WTC11 (cell line): ENCODE measurements at regions not wholly inside any gene's neighbourhood (a gene's known extent, or its start where the extent isn't known, plus 50 kb on each side); places are given as distances from the start of the nearest gene placed in this dataset.
"Not testable (repeated sequence)": the region's sequence is repeated elsewhere in the genome, so short reads cannot be mapped to it uniquely, and the experiment has no call there.

Source experiments
- ATAC-seq: fragments of 200-7000 bp; cut with Tn5 transposase; 2 replicates; pipeline ENCODE4 v1.10.0; 2021; ENCODE audit warnings: mild to moderate bottlenecking, moderate library complexity
- CTCF ChIA-PET: fragments of 300-600 bp; sonication (Branson Sonifier 250); formaldehyde crosslinking; loops from one replicate; lab custom pipeline; 2021; ENCODE audit warnings: antibody characterized with exemption; lab: Charles Lee
- POLR2A ChIA-PET: fragments of 350-600 bp; sonication (Branson Sonifier 250); formaldehyde crosslinking; loops from one replicate; lab custom pipeline; 2021; ENCODE audit warnings: antibody characterized with exemption; lab: Charles Lee
- DNase-seq: peaks from one replicate; pipeline ENCODE4 v3.0.0; 2021; ENCODE audit warnings: low spot score
- H3K27ac Mint-ChIP-seq: 2 replicates; pipeline ENCODE4 v1.8.0; 2021; ENCODE audit warnings: mixed read lengths
- H3K27me3 Mint-ChIP-seq: 2 replicates; pipeline ENCODE4 v1.8.0; 2021; ENCODE audit warnings: low read depth, mild to moderate bottlenecking, moderate library complexity, mixed read lengths
- H3K36me3 Mint-ChIP-seq: 2 replicates; pipeline ENCODE4 v1.8.0; 2021; ENCODE audit warnings: mixed read lengths
- H3K4me1 Mint-ChIP-seq: 2 replicates; pipeline ENCODE4 v1.8.0; 2022; ENCODE audit warnings: mixed read lengths
- H3K4me3 Mint-ChIP-seq: 2 replicates; pipeline ENCODE4 v1.8.0; 2021; ENCODE audit warnings: mild to moderate bottlenecking, moderate library complexity, mixed read lengths
- H3K9me3 Mint-ChIP-seq: 2 replicates; pipeline ENCODE4 v1.8.0; 2021; ENCODE audit warnings: mixed read lengths
- ATF1 ChIP-seq: sonication (generic); formaldehyde crosslinking; IDR thresholded peaks from 2 replicates; pipeline ENCODE4 v1.8.1; 2023; ENCODE audit warnings: mild to moderate bottlenecking, moderate library complexity, missing genetic modification reagents
- ATF2 ChIP-seq: sonication (generic); formaldehyde crosslinking; IDR thresholded peaks from 2 replicates; pipeline ENCODE4 v1.8.1; 2022; ENCODE audit warnings: low read depth, missing genetic modification reagents, borderline replicate concordance
- CREM ChIP-seq: sonication (generic); formaldehyde crosslinking; IDR thresholded peaks from 2 replicates; pipeline ENCODE4 v1.8.1; 2022; ENCODE audit warnings: mild to moderate bottlenecking, missing genetic modification reagents, moderate library complexity
- CTCF ChIP-seq: fragments of 200-600 bp; IDR thresholded peaks from 2 replicates; pipeline ENCODE4 v1.8.0; 2022; ENCODE audit warnings: antibody characterized with exemption
- E2F4 ChIP-seq: sonication (generic); formaldehyde crosslinking; IDR thresholded peaks from 2 replicates; pipeline ENCODE4 v1.8.1; 2022; ENCODE audit warnings: low read depth, mild to moderate bottlenecking, moderate library complexity, missing genetic modification reagents, borderline replicate concordance
- GRHL2 ChIP-seq: fragments of 250-450 bp; sonication (Bioruptor Pico); IDR thresholded peaks from 2 replicates; pipeline ENCODE4 v1.8.0; 2022; ENCODE audit warnings: mild to moderate bottlenecking, moderate library complexity; ENCODE audit not compliant: insufficient replicate concordance, severe bottlenecking
- HMGA2 ChIP-seq: fragments of 250-450 bp; sonication (Bioruptor Pico); IDR thresholded peaks from 2 replicates; pipeline ENCODE4 v1.4.0; 2021; ENCODE audit warnings: mild to moderate bottlenecking, moderate library complexity
- HMGXB4 ChIP-seq: sonication (generic); formaldehyde crosslinking; IDR thresholded peaks from 2 replicates; pipeline ENCODE4 v1.8.1; 2023; ENCODE audit warnings: mild to moderate bottlenecking, moderate library complexity, missing genetic modification reagents
- KAT7 ChIP-seq: sonication (generic); formaldehyde crosslinking; IDR thresholded peaks from 2 replicates; pipeline ENCODE4 v1.8.1; 2023; ENCODE audit warnings: missing genetic modification reagents, mild to moderate bottlenecking, borderline replicate concordance
- NFE2L1 ChIP-seq: sonication (generic); formaldehyde crosslinking; IDR thresholded peaks from 2 replicates; pipeline ENCODE4 v1.8.1; 2023; ENCODE audit warnings: missing genetic modification reagents
- NR2C2 ChIP-seq: sonication (generic); formaldehyde crosslinking; IDR thresholded peaks from 2 replicates; pipeline ENCODE4 v1.8.0; 2022; ENCODE audit warnings: mild to moderate bottlenecking, missing genetic modification reagents
- STAT6 ChIP-seq: sonication (generic); formaldehyde crosslinking; conservative IDR thresholded peaks from 2 replicates; pipeline ENCODE4 v1.8.1; 2023; ENCODE audit warnings: mild to moderate bottlenecking, low read depth, missing genetic modification reagents, moderate library complexity
- TCF7 ChIP-seq: sonication (generic); formaldehyde crosslinking; IDR thresholded peaks from 2 replicates; pipeline ENCODE4 v1.8.0; 2022; ENCODE audit warnings: mild to moderate bottlenecking, low read depth, missing genetic modification reagents, moderate library complexity
- TEAD4 ChIP-seq: sonication (generic); formaldehyde crosslinking; IDR thresholded peaks from 2 replicates; pipeline ENCODE4 v1.8.0; 2022; ENCODE audit warnings: mild to moderate bottlenecking, missing genetic modification reagents
- TP53 ChIP-seq: sonication (generic); formaldehyde crosslinking; IDR thresholded peaks from 2 replicates; pipeline ENCODE4 v1.8.1; 2023; ENCODE audit warnings: mild to moderate bottlenecking, missing genetic modification reagents
- ZBTB21 ChIP-seq: sonication (generic); formaldehyde crosslinking; IDR thresholded peaks from 2 replicates; pipeline ENCODE4 v1.8.1; 2023; ENCODE audit warnings: mild to moderate bottlenecking, missing genetic modification reagents, borderline replicate concordance
- ZBTB43 ChIP-seq: sonication (generic); formaldehyde crosslinking; IDR thresholded peaks from 2 replicates; pipeline ENCODE4 v1.8.1; 2023; ENCODE audit warnings: mild to moderate bottlenecking, missing genetic modification reagents
- ZNF121 ChIP-seq: sonication (generic); formaldehyde crosslinking; IDR thresholded peaks from 2 replicates; pipeline ENCODE4 v1.8.0; 2023; ENCODE audit warnings: missing genetic modification reagents
- ZNF219 ChIP-seq: sonication (generic); formaldehyde crosslinking; IDR thresholded peaks from 2 replicates; pipeline ENCODE4 v1.8.0; 2023; ENCODE audit warnings: missing genetic modification reagents, mild to moderate bottlenecking, borderline replicate concordance
- ZNF416 ChIP-seq: fragments of 250-450 bp; sonication (Bioruptor Pico); IDR thresholded peaks from 2 replicates; pipeline ENCODE4 v1.9.0; 2021; ENCODE audit warnings: mild to moderate bottlenecking, inconsistent platforms
- ZNF671 ChIP-seq: fragments of 250-450 bp; sonication (Bioruptor Pico); IDR thresholded peaks from 2 replicates; pipeline ENCODE4 v1.8.0; 2021; ENCODE audit warnings: mild to moderate bottlenecking

DNA sequence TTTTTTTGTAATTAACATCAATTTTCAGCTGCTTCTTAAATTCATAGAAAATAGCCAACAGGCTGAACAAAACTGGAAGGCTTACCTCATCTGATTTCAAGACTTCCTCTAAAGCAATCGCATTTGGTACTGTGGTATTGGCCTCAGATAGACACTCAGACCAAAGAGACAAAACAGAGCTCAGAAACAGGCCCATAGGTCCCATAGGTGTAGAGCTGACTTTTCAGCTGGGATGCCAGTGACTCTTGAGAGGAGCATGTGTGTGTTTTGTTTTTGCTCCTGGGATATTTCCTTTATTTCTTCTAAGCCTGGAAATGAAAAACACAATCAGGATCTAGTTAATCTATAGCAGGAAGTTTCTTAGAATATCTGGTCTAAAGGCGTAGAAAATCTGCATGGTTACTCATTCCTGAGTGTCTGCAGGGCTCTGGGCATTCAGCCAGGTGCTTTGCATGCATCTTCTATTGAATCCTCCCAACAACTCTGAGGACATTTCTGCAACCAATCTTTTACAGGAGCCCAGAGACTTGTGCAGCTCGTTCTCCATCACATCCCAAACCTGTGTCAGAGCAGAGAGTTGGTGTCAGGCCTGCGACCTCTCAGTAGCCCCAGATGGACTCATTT lies 190.8 kb downstream of the RTP5 start:
- Mint-ChIP-seq H3K4me3 (no peak overlapping the region), H3K27me3 (peaks cover 76% of the 10 kb centered on the region), H3K27ac (no peak overlapping the region), H3K36me3 (peaks cover 31% of the 10 kb centered on the region), H3K4me1 (peaks cover 34% of the 10 kb centered on the region), H3K9me3 (peaks cover 36% of the 10 kb centered on the region)
- DNase-seq (no peak), ATAC-seq (no peak)
- no peak for TF ChIP-seq ZBTB43 (CRISPR knock-in tag)
- no peak for TF ChIP-seq HMGA2 (CRISPR knock-in tag)
- no peak for TF ChIP-seq GRHL2 (CRISPR knock-in tag)
- no peak for TF ChIP-seq NR2C2 (CRISPR knock-in tag)
- TF ChIP-seq ZBTB21 (CRISPR knock-in tag): no peak
- no peak for TF ChIP-seq HMGXB4 (CRISPR knock-in tag)
- no peak for TF ChIP-seq ATF1 (CRISPR knock-in tag)
- no peak for TF ChIP-seq TEAD4
- CTCF ChIA-PET: interaction anchor here (2.1 kb wide), 1 partner anchor 110 kb away, joined by 5 read pairs; no protein-coding TSS in a partner anchor
- POLR2A ChIA-PET: no interaction called here

DNA sequence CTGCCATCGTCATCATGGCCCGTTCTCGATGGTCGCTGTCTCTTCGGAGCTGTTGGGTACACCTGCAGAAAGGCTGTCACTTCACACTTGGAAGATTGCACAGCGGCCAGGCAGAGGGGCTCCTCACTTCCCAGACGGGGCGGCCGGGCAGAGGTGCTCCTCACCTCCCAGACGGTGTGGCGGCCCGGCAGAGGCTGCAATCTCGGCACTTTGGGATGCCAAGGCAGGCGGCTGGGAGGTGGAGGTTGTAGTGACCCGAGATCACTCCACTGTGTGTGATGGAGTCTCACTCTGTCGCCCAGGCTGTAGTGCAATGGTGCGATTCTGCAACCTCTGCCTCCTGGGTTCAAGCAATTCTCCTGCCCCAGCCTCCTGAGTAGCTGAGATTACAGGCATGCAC lies 192.4 kb downstream of the RTP5 start:
- Mint-ChIP-seq H3K9me3 (peaks cover 36% of the 10 kb centered on the region), H3K36me3 (peaks cover 31% of the 10 kb centered on the region), H3K4me1 (peaks cover 37% of the 10 kb centered on the region), H3K27me3 (peaks cover 64% of the 10 kb centered on the region)
- ATAC-seq, H3K4me3 Mint-ChIP-seq, H3K27ac Mint-ChIP-seq, POLR2A ChIA-PET, CTCF ChIA-PET: not testable (repeated sequence)
- DNase-seq: peak; percentile 34
- 0 out of 2 replicates have a peak, but pooled peaks have one; percentile 24 for TF ChIP-seq TCF7 (CRISPR knock-in tag)
- TF ChIP-seq ZNF121: peak; percentile 79

DNA sequence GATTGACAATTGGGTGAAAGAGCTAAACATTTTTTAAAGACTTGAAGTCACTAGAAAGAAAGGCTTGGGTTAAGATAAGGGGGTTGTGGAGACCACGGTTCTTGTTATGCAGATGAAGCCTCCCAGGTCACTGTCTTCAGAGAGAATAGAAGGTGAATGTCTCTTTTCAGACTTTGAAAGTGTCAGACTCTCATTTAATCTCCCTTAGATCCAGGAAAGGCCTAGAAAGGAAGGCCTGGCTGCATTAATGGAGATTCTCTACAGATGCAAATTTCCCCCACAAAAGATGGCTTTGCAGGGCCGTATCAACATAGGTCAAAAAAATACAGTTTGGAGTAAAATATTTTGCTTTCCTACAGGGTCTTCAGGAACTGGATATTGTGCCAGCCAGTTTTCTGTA lies 193.9 kb downstream of the RTP5 start:
- H3K4me3 Mint-ChIP-seq: peak overlapping the region; percentile 14
- TF ChIP-seq E2F4: no peak
- TF ChIP-seq ZNF671 (CRISPR knock-in tag): no peak
- no peak for TF ChIP-seq ZNF416
- TF ChIP-seq ZNF219 (CRISPR knock-in tag): no peak
- no peak for TF ChIP-seq KAT7 (CRISPR knock-in tag)
- no peak for TF ChIP-seq NFE2L1
- no peak for TF ChIP-seq ATF2
- no peak for TF ChIP-seq TP53 (CRISPR knock-in tag)
- no peak for TF ChIP-seq CREM (CRISPR knock-in tag)
- TF ChIP-seq CTCF: no peak
- TF ChIP-seq NR2C2 (CRISPR knock-in tag): no peak
- TF ChIP-seq STAT6 (CRISPR knock-in tag): no peak
- TF ChIP-seq, all 79 proteins: peak for 0
- Mint-ChIP-seq H3K36me3 (peaks cover 31% of the 10 kb centered on the region), H3K27ac (peak overlapping the region; percentile 36), H3K4me1 (peaks cover 37% of the 10 kb centered on the region), H3K27me3 (peaks cover 49% of the 10 kb centered on the region), H3K9me3 (peaks cover 36% of the 10 kb centered on the region)
- ChIA-PET CTCF (no interaction called here), POLR2A (no interaction called here)
- ATAC-seq (peak; percentile 86), DNase-seq (no peak)
